ENCODE measurements at regions not wholly inside any gene's neighbourhood (a gene's known extent, or its start where the extent isn't known, plus 50 kb on each side); places are given as distances from the start of the nearest gene placed in this dataset.
"Not testable (repeated sequence)": the region's sequence is repeated elsewhere in the genome, so short reads cannot be mapped to it uniquely, and the experiment has no call there.

DNA sequence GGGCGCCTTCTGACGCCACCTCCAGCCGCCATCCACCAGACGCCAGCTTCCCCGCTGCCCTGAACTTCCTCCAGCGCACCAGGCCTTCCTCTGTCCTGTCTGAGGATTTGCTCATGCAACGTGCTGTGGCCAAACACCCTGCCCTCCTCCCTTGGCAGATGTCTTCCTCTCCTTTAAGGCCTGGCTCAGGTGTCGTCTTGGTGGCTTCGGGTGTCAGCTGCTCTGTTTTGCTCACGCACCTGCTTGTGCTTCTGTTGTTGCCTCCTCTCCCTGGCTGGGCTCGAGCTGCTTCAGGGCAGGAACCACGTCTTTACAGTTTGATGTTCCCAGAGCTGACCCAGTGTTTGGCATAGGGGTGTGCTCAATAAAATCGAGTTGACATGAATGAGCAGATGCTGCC lies 87.7 kb upstream of the PZP start:
- ATAC-seq; DNase-seq (ENCODE audit: low spot score); intact Hi-C loops (cut with DNase I): not testable (repeated sequence)

- DNase-seq (ENCODE audit: low spot score); intact Hi-C loops (cut with DNase I); ATAC-seq: not testable (repeated sequence)
Observed at GRCh38 chr12:9294072-9294620, 86.0 kb upstream of the PZP start.

DNA sequence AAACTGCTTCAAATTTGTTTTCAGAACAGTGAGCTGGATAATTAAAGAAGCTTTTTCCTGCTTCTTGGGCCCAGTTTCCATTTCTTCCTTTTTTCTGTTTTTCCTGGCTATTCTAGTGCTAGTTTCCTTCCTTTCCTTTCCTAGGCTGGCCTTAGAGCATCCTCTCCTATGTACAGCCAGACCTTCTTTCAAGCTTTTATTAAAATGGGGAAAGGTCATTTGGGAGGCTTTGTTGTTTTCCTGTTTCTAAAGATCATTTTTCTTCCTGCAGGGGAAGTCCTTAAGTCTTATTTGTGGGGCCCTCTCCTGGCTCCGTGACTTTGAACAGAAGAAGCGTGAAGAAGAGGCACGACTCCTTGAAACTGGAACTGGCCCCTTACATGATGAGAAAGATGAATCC lies 85.2 kb upstream of the PZP start:
- intact Hi-C loops (cut with DNase I); ATAC-seq; DNase-seq (ENCODE audit: low spot score): not testable (repeated sequence)

GRCh38 chr12:9289984-9290383 lies 81.8 kb upstream of the PZP start:
- peak; percentile 13 for ATAC-seq
- DNase-seq (ENCODE audit: low spot score); intact Hi-C loops (cut with DNase I): not testable (repeated sequence)

DNA sequence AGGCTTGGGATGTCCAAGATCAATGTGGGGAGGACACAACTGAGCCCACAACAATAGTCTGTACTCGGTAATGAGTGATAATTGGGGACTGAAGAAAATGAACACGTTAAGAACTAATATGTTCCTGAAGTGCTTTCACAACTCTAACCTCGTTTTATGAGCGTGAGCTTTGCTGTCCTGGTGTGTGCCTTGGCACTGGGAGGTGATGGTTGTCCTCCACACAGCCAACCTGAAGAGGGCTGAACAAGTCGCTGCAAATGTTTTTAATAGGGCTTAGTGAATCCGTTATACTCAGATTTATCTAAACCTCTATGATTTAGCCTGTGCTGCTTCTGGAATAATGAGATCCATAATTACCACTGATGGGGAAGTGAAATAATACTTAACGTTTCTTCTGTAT lies 76.5 kb upstream of the PZP start:
- intact Hi-C loops (cut with DNase I); ATAC-seq; DNase-seq (ENCODE audit: low spot score): not testable (repeated sequence)

DNA sequence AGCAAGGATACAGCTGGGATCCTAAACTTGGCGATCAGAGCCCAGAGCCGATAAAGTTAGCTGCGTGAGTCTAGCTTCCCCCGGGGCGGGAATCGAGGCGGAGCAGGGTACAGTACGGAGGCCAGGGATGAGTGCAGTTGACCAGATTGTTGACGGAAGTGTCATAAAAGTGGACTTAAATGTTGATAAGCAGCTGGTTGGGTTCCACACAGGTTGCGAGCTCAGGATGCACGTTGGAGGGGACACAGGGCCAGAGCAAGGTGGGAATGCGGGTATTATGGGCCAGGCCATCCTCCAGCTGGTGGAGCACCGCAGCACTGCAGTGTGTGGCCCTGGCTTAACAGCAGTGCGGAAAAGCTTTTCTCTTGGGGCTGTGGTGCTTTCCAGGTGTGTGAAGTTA lies 76.0 kb upstream of the PZP start:
- ATAC-seq, result peak; percentile 58
- DNase-seq (ENCODE audit: low spot score); intact Hi-C loops (cut with DNase I): not testable (repeated sequence)

GRCh38 chr12:9283346-9284095 lies 75.3 kb upstream of the PZP start:
- ATAC-seq (peak; percentile 70), DNase-seq (ENCODE audit: low spot score) (peak; percentile 92)
- intact Hi-C loops (cut with DNase I), result not testable (repeated sequence)

GRCh38 chr12:9276990-9277389 lies 68.8 kb upstream of the PZP start:
- intact Hi-C loops (cut with DNase I), result no loop called here
- no peak for DNase-seq (ENCODE audit: low spot score)

GRCh38 chr12:9273276-9273675 lies 65.1 kb upstream of the PZP start:
- DNase-seq (ENCODE audit: low spot score), result no peak
- no peak for ATAC-seq
- intact Hi-C loops (cut with DNase I), result no loop called here

More at GRCh38 chr12:9276990-9277389, 68.8 kb upstream of the PZP start:
- no peak for ATAC-seq

DNA sequence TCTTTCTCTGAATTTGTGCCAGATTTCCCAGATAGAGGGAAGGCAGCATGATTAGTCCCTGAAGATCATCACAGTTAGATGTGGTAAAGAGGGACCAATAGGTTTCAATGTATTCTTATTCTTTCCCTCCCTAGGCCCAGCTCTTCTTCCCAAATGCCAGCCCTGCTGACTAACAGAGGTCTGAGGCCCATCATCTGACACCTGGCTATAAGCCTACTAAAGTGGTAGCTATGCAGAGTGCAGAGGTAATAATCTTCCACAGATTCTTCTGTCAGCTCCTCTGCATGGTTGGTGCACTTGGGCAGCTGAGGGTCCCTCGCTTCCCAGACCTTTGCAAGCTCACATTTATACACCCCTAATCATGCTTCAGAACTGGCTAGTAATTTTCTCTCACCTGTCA lies 63.7 kb upstream of the PZP start:
- no peak for DNase-seq (ENCODE audit: low spot score)
- intact Hi-C loops (cut with DNase I), result no loop called here
- no peak for ATAC-seq

DNA sequence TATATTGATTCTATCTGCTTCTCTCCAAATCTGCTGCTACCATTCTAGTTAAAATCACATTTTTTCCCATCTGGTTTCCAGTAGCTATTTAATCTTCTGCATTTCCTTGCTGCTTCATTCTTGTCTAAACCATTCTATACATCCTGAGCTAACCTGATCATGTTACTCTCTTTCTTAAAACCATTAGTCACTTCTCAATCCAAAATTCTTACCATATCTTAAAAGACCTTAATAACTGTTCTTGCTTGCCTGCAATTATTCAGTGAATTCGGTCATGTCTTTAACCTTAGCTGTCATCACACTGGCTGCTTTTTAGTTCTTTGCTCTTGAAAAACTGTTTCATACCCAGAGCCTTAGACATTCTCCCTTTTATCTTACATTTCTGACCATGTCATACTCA lies 56.4 kb upstream of the PZP start:
- DNase-seq (ENCODE audit: low spot score) (no peak), ATAC-seq (no peak)
- intact Hi-C loops (cut with DNase I), result no loop called here

- DNase-seq (ENCODE audit: low spot score) (no peak), ATAC-seq (no peak)
- intact Hi-C loops (cut with DNase I), result no loop called here
Observed at GRCh38 chr12:9260931-9261330, 52.7 kb upstream of the PZP start.

DNA sequence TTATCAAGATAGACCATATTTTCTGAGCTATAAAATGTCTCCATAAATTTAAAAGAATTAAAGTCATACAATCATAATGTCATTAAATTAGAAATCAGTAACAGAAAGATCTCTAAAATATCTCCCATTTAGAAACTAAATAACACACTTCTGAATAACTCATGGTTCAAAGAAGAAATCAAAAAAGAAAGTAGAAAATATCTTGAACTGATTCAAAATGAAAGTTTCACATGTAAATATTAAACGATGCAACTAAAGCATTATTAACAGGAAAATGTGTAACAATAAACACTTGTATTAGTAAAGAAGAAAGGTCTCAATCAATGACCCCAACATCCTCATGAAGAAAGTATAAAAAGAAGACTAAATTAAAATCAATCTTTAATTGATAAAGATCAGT lies 50.5 kb upstream of the PZP start:
- DNase-seq (ENCODE audit: low spot score) (no peak), ATAC-seq (no peak)
- intact Hi-C loops (cut with DNase I), result no loop called here
